COLO829 (cell line): ENCODE measurements at regions not wholly inside any gene's neighbourhood (a gene's known extent, or its start where the extent isn't known, plus 50 kb on each side); places are given as distances from the start of the nearest gene placed in this dataset.

Experiments used
- DNase-seq: peaks from one replicate; pipeline ENCODE4 v3.0.0; 2012; ENCODE audit warnings: low spot score

GRCh38 chr1:199287206-199287605 is 648.4 kb downstream of the PTPRC start:
- no peak for DNase-seq

- DNase-seq = no peak
Measured at GRCh38 chr1:199287647-199288046, 648.8 kb downstream of the PTPRC start.

DNA sequence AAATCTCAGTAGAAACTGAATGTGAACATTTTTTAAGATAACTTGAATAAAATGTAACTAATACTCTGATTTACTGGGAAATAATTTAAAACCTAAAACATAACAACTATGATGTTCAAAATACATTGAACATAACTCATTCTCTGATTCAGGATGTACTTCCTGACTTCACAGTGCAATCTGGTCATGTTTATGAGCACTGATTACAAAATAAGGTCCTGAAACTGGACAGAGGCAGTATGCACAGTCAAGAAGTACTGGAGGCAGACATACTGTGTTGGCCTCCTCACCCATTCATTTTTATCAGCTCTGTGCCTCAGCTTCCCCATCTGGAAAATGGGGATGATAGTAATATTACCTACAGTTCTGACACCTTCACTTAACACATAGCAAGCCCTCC is 651.3 kb downstream of the PTPRC start:
- no peak for DNase-seq

GRCh38 chr1:199291022-199291740 is 652.3 kb downstream of the PTPRC start:
- DNase-seq = no peak

DNA sequence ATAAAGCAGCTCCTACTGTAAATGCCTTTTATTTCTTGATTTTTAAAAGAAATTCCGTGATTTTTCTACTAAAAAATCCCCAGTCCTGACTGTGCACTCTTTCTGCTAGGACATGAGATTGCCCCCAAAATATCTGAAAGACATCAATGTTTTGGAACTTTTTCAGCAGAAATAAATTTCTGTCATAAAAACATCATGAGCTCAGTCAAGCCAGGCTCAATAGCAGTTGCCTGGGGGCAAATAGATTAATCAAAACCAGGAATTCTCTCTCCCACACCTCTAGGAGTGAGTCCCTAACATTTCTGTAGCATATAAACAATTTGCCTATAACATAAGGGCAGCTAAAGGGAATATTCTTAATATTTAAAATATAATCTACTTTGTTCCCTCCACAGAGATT is 654.1 kb downstream of the PTPRC start:
- no peak for DNase-seq

GRCh38 chr1:199295107-199295506 is 656.3 kb downstream of the PTPRC start:
- no peak for DNase-seq

DNA sequence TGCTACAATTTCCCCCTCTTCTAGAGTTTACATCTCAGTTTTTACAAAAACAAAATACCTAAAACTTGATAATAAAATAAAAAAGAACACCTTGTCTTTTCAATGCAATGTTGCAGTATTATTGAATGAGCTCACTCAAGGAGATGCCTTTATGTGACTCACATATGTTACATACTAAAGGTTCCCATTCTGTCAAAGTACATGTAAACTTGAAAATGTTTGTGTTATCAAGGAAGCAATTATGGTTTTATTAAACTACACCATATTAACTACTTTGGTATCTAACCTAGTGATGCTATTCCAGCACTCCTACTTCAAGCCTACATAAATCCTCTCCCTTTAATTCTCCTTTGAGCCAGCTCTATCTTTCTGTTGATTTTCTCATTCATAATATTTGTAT is 658.3 kb downstream of the PTPRC start:
- no peak for DNase-seq

DNA sequence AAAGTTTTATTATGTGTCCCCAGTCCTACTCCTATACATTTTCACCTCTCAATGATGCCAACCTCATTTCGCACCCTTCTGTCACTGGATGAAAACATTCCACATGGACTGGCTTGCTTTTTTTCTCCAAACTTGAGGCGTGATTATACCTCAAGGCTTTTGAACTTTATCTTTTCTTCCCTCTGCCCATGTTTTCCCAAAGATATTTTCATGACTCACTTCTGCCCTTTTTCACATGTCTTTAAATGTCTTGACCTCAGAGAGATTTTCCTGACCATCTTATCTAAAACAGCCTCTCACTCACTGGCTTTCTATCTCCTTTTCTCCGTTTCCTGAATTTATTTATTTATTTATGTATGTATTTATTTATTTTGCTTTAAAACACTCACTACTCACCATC is 659.0 kb downstream of the PTPRC start:
- DNase-seq = no peak

- no peak for DNase-seq
Measured at GRCh38 chr1:199298825-199299224, 660.0 kb downstream of the PTPRC start.

- DNase-seq = no peak
Measured at GRCh38 chr1:199301472-199302217, 662.8 kb downstream of the PTPRC start.

GRCh38 chr1:199302554-199302953 is 663.7 kb downstream of the PTPRC start:
- no peak for DNase-seq

DNA sequence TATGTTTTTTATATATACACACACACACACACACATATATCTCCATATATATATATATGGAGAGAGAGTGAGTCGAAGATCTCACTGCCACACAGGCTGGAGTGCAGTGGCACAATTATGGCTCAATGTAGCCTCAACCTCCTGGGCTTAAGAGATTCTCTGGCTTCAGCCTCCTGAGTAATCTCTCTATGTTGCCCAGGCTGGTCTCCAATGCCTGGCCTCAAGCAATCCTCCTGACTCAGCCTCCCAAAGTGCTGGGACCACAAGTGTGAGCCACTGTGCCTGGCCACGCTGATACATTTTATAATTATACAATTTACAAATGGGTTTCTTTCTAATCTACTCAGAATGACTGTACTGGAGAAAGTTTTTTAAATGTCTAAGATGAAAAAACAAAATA is 664.2 kb downstream of the PTPRC start:
- no peak for DNase-seq

- no peak for DNase-seq
Measured at GRCh38 chr1:199305053-199305452, 666.2 kb downstream of the PTPRC start.

- no peak for DNase-seq
Measured at GRCh38 chr1:199307496-199308264, 668.8 kb downstream of the PTPRC start.

GRCh38 chr1:199308349-199308846 is 669.6 kb downstream of the PTPRC start:
- no peak for DNase-seq

GRCh38 chr1:199310708-199311107 is 671.9 kb downstream of the PTPRC start:
- no peak for DNase-seq

- peak; percentile 42 for DNase-seq
Measured at GRCh38 chr1:199311478-199312262, 672.8 kb downstream of the PTPRC start.

GRCh38 chr1:199312626-199313025 is 673.8 kb downstream of the PTPRC start:
- no peak for DNase-seq

- DNase-seq = no peak
Measured at GRCh38 chr1:199313444-199313843, 674.6 kb downstream of the PTPRC start.

- no peak for DNase-seq
Measured at GRCh38 chr1:199319341-199319740, 680.5 kb downstream of the PTPRC start.

DNA sequence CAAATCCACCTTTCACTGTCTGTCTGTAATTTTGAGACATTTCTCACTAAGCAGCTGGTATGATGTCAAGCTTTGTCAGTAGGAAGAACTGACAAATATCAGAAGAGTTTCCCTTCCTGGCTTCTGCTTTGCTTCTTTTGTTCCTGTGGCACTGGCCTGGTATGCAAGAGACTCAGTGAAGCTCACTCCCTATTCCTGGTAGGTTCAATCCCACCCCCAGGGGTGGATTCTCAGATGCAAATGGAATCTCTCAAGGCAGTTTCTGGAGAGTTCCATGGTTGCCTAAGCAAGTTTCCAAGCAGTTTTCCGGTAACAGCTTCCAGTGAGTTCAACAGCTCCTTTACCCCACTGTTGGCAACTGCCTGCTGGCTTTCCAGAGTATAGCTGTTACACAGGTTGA is 683.4 kb downstream of the PTPRC start:
- no peak for DNase-seq

- DNase-seq = no peak
Measured at GRCh38 chr1:199333180-199333579, 694.3 kb upstream of the NR5A2 start.
